Activated CD4-positive, alpha-beta T cell treated with anti-CD3 and anti-CD28 coated beads for 24 hours (primary cell): ENCODE measurements at regions not wholly inside any gene's neighbourhood (a gene's known extent, or its start where the extent isn't known, plus 50 kb on each side); places are given as distances from the start of the nearest gene placed in this dataset.

ENCODE experiments used
- DNase-seq, 2 donors: peaks; one replicate each; pipeline ENCODE4 v3.0.0-alpha.2; 2020; ENCODE audit warnings: low read depth in 2 of 2

DNA sequence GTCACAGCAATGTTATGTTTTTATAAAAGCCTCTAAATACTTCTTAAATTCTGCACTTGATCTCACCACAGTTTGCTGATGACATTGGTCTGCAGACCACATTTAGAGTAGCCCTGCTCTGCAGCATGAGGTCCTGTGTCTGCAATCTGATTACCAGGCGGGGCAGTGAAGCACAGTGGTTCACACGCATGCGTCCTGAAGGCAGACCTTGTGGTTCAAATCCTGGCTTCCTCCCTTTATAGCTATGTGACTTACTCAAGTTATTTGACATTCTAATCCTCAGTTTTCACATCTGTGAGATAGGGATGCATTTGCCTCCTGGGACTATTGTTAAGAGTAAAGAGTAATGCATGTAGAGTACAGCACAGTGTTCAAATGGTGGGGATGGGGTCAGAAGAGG lies 50.3 kb downstream of the BMAL2 start:
- DNase-seq, result no peak

DNA sequence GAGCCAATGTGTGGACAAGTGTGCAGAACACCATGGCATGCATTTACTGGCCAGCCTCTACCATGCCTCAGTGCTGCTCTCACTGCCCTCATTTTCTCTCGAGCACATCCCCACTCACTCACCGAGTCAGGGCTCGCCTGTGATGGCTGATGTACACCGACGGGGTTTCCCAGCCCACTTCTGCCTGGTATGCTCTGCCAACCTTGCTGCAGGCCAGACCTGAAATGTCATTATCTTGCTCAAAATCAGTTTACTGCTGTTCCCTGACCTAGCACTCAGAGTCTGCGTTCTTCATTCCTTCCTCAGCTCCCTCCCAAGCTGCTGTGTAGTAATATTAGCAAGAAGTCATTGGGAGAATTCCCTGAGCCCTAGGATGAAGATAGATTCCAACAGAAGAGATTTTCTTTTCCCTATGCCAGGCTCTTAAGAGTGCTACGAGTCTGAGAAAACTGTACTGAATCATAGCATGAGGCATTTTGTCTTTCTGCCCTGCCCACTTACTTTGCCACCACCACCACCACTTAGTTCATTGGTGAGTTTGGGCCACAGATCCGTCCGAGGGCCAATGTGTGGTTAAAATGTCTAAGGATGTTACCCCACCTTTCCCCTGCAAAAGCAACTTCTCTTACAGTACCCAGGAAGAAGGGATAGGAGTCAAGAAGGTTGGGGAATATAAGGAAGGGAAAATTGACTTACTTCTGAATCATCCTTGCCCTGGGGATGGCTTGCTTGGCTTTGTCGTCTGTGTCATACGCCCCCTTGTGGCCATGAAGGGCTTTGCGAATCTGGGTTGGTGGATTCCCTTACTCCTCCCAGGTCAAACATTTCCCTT lies 51.0 kb downstream of the BMAL2 start:
- DNase-seq, result peak; percentile 46 to 62

DNA sequence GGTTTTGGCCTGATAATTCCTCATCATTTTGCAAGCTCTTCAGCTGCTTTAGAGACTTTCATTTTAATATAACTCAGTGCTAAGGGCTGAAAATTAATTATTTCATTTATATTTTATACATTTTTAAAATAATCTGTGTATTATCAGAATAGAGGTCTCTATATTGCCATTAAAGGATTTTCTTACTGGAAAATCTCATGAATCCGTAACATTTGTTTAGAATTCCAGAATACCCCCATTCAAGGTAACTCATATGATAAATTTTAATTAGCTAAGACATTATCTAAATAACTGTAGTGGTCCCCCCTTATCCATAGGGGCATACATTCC lies 51.6 kb downstream of the BMAL2 start:
- no peak for DNase-seq

DNA sequence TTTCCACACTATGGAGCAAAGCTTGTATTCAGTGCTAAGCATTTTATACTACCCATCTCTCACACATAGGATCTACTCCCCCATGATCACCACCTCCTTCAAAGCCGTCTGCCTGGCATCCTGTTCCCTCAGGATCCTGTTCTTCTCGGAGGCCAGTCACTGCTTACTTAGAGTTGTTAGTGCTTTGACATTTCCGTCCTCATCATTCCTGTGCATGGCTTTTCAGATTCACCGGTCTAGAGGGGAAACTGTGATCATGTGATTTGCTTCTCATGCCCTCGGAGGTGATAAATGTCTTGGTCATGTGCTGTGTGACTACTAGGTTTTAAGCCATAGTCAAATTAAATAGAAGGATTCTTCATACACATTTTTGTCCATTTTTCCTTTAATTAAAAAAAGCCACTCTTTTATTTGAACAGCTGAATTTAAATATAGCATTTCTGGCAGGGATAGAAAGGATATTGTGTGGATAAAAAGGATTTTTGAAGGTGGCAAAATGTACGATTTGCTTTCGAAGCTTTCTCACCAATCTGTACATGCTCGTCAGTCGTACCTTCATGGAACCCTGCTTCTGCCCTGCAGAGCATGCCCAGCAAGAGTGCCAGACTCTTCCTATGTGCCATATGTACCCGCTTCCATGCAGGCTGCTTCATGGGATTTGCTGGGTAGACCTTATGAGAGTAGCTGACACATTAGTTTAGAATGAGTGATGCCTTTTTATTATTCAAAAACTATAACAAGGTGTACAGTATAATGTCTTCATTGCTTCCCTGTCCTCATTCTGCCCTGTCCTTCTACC lies 53.3 kb downstream of the BMAL2 start:
- DNase-seq, result no peak

DNA sequence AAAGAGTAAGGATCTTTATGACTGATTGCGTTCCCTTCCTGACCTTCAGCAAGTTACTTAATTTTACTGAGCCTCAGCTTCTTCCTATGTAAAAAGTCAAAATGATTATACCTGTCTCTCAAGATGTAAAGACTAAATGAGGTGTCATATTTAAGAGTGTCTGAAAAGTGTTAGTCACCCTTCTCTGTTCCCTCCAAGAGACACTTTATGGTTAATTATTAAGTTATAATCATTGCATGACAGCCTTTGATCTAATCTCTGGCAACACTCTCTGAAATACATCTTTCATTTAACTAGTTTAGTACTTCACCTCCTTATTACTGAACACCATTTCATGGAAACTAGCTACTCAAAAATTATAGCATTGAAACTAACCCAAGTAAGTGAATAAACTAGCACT lies 54.8 kb downstream of the BMAL2 start:
- no peak for DNase-seq

DNA sequence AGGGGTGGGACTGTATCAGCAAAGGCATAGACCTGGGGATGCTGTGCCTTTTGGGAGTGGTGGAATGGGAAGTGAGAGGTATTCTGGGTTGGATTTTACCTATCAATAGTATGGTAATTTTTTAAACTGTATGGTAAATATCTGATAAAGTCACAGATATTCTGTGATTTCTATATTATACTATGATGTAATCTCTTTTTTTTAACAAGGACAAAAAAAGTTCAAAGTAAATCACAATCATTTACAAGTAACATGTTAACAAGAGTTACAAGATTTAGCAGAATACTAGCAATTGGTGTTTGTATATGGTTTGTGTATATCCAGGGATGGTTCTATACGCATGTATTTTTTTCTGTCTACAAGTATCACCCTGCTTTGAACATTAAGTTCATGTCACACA lies 56.0 kb downstream of the BMAL2 start:
- DNase-seq, result no peak

DNA sequence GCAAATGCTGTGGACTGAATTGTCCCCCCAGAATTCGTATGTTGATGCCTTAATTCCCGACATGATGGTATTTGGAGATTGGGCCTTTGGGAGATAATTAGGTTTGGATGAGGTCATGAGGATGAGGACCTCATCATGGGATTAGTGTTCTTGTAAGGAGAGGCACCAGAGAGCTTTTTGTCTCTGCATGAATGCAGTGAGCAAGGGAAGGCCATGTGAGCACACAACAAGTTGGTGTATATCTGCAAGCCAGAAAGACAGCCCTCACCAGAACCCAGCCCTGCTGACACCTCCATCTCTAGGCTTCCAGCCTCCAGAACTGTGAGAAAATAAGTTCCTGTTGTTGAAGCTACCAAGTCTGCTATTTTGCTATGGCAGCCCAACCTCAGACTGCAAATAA lies 51.9 kb upstream of the SMCO2 start:
- no peak for DNase-seq

DNA sequence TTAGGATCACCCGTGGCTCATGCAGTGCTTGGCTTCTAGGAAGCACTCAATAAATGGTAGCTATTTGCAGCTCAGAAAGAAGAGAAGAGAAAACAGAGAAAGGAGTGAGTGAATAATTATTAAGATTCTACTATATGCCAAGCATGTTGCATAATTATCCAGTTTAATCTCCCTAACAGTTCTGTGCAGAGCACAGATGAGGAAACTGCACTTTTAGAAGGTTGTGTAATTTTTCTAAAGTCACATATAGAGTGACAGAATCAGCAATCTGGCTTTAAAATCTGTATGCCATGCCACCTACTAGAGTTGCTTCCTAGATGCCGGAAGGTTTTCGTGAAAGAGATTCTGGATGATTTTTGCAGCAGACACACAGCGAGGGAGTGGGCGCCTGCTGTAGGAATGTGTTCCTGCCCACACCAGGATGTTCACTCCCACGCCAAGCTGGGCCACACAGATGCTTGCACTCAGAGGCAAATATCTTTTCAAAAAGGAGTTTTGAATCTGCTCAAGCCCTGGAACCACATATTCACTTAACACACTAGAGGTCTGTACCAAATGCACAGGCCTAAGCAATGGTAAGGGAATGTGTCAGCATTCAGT lies 50.2 kb upstream of the SMCO2 start:
- no peak for DNase-seq
